ENCODE measurements at regions not wholly inside any gene's neighbourhood (a gene's known extent, or its start where the extent isn't known, plus 50 kb on each side); places are given as distances from the start of the nearest gene placed in this dataset.

- Histone ChIP-seq H3K27me3 (no peaks in the 10 kb centered on the region), H3K27ac (no peak overlapping the region), H3K9me3 (no peaks in the 10 kb centered on the region), H3K4me3 (no peak overlapping the region), H3K4me1 (no peaks in the 10 kb centered on the region), H3K36me3 (no peaks in the 10 kb centered on the region)
- no peak for TF ChIP-seq CTCF (IDR thresholded peaks at IDR 0.05)
- DNase-seq, result no peak
- intact Hi-C loops (cut with DNase I; ENCODE audit: low total_unique reads), result no loop called here
Observed at GRCh38 chr3:159522276-159522675, 466.4 kb upstream of the IL12A start.

- Histone ChIP-seq H3K27me3 (no peaks in the 10 kb centered on the region), H3K27ac (no peak overlapping the region), H3K9me3 (no peaks in the 10 kb centered on the region), H3K4me3 (no peak overlapping the region), H3K4me1 (no peaks in the 10 kb centered on the region), H3K36me3 (no peaks in the 10 kb centered on the region)
- no peak for DNase-seq
- TF ChIP-seq CTCF (IDR thresholded peaks at IDR 0.05), result no peak
- intact Hi-C loops (cut with DNase I; ENCODE audit: low total_unique reads), result no loop called here
Observed at GRCh38 chr3:159528251-159528895, 460.3 kb upstream of the IL12A start.

DNA sequence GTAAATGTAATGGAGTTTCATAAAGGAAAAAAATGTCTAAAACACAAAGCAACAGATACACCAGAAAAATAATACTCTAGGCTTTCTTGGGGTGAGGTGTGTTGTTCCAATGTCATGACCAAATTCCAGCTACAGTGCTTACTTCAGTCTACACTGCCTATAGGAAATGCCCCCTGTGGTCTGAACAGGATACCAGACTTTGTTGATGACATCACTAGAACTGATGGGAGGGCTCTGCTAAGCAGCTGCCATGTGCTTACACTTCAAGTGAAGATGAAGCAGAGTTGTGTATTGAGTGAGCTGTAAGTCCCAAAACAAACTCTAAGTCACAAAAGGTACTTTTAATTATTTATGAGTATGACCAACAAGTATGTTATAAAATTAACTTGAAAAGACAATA, 456.1 kb upstream of the IL12A start:
- Histone ChIP-seq H3K9me3 (no peaks in the 10 kb centered on the region), H3K36me3 (no peaks in the 10 kb centered on the region), H3K27me3 (no peaks in the 10 kb centered on the region), H3K4me3 (no peak overlapping the region), H3K4me1 (no peaks in the 10 kb centered on the region), H3K27ac (no peak overlapping the region)
- no peak for DNase-seq
- no peak for TF ChIP-seq CTCF (IDR thresholded peaks at IDR 0.05)
- intact Hi-C loops (cut with DNase I; ENCODE audit: low total_unique reads), result no loop called here

GRCh38 chr3:159534496-159534895, 454.1 kb upstream of the IL12A start:
- Histone ChIP-seq H3K9me3 (no peaks in the 10 kb centered on the region), H3K27ac (no peak overlapping the region), H3K4me3 (no peak overlapping the region), H3K36me3 (no peaks in the 10 kb centered on the region), H3K27me3 (no peaks in the 10 kb centered on the region), H3K4me1 (no peaks in the 10 kb centered on the region)
- no peak for TF ChIP-seq CTCF (IDR thresholded peaks at IDR 0.05)
- intact Hi-C loops (cut with DNase I; ENCODE audit: low total_unique reads), result no loop called here
- no peak for DNase-seq

DNA sequence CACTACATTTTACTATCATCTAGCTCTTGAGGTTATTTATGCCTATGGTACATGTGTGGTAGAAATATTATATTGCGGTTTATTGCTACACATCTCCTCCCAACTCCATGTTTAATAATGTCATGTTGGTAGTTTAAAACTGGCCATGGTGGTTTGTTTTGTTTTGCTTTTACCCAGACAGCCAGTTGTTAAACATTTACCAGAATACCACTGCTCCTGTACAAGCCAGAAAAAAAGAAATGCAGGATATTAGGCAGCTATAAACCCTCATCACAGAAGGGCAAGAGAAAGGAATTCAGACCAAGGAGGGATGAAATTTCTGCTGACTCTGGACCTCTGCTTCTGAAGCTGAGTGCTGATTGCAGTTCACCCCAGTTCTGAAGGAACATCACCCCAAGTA, 451.8 kb upstream of the IL12A start:
- no peak for TF ChIP-seq CTCF (IDR thresholded peaks at IDR 0.05)
- H3K36me3 ChIP-seq, result no peaks in the 10 kb centered on the region
- no peaks in the 10 kb centered on the region for H3K9me3 ChIP-seq
- H3K27me3 ChIP-seq, result no peaks in the 10 kb centered on the region
- no peak overlapping the region for H3K27ac ChIP-seq
- intact Hi-C loops (cut with DNase I; ENCODE audit: low total_unique reads), result no loop called here
- H3K4me1 ChIP-seq, result no peaks in the 10 kb centered on the region
- DNase-seq, result no peak
- H3K4me3 ChIP-seq, result no peak overlapping the region

DNA sequence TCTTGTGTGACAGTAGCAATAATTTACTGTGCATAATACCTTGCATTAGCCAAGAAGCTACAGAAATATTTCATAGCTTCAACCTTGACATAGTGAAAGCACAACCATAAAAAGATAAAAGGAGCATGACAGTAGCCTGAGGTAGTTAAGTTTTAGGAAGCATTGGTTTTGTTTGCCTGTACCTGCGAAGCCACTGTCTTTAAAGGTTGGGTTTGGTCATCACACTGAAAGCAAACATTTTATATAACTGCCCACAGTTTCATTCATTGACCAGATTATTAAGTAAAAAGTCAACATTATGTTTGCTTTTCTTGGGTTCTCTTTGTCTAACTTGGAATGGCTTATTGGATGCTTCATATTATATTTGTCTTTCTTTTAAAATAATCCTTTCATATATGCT, 450.1 kb upstream of the IL12A start:
- intact Hi-C loops (cut with DNase I; ENCODE audit: low total_unique reads), result no loop called here
- TF ChIP-seq CTCF (IDR thresholded peaks at IDR 0.05), result no peak
- Histone ChIP-seq H3K27me3 (no peaks in the 10 kb centered on the region), H3K36me3 (no peaks in the 10 kb centered on the region), H3K27ac (no peak overlapping the region), H3K4me1 (no peaks in the 10 kb centered on the region), H3K9me3 (no peaks in the 10 kb centered on the region), H3K4me3 (no peak overlapping the region)
- DNase-seq, result no peak
